ENCODE measurements at regions not wholly inside any gene's neighbourhood (a gene's known extent, or its start where the extent isn't known, plus 50 kb on each side); places are given as distances from the start of the nearest gene placed in this dataset.
"Not testable (repeated sequence)": the region's sequence is repeated elsewhere in the genome, so short reads cannot be mapped to it uniquely, and the experiment has no call there.

- 100% methylated on average over 2 of the region's 2 CpGs for WGBS
- H3K4me3 ChIP-seq (ENCODE audit: low read length), result no peak overlapping the region
- H3K9ac ChIP-seq (ENCODE audit: low read depth, low read length), result no peak overlapping the region
- no peaks in the 10 kb centered on the region for H3K36me3 ChIP-seq (ENCODE audit: insufficient read depth, low read length)
- H3K4me1 ChIP-seq (ENCODE audit: insufficient read depth, low read length), result no peaks in the 10 kb centered on the region; the same call in 1 of the 2 replicates
- H3K27me3 ChIP-seq (ENCODE audit: insufficient read depth, low read length), result no peaks in the 10 kb centered on the region
- H3K9me3 ChIP-seq (ENCODE audit: insufficient read depth, low read depth, low read length), result no peaks in the 10 kb centered on the region
- H3K27ac ChIP-seq (ENCODE audit: low read depth, low read length), result no peak overlapping the region
Observed at GRCh38 chr18:41870191-41870590, 84.8 kb upstream of the PIK3C3 start.

DNA sequence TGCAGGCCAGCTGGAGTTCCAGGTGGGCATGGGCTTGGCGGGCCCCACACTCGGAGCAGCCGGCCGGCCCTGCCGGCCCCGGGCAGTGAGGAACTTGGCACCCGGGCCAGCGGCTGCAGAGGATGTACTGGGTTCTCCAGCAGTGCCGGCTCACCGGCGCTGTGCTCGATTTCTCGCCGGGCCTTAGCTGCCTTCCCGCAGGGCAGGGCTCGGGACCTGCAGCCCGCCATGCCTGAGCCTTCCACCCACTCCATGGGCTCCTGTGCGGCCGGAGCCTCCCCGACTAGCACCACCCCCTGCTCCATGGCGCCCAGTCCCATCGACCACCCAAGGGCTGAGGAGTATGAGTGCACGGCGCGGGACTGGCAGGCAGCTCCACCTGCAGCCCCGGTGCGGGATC lies 89.2 kb upstream of the PIK3C3 start:
- H3K4me3 ChIP-seq (ENCODE audit: low read length); H3K27me3 ChIP-seq (ENCODE audit: insufficient read depth, low read length); H3K9ac ChIP-seq (ENCODE audit: low read depth, low read length); H3K27ac ChIP-seq (ENCODE audit: low read depth, low read length); H3K36me3 ChIP-seq (ENCODE audit: insufficient read depth, low read length); H3K9me3 ChIP-seq (ENCODE audit: insufficient read depth, low read depth, low read length): not testable (repeated sequence)
- peaks cover 11% of the 10 kb centered on the region for H3K4me1 ChIP-seq (ENCODE audit: insufficient read depth, low read length)
- 92% methylated on average over 27 of the region's 27 CpGs for WGBS

DNA sequence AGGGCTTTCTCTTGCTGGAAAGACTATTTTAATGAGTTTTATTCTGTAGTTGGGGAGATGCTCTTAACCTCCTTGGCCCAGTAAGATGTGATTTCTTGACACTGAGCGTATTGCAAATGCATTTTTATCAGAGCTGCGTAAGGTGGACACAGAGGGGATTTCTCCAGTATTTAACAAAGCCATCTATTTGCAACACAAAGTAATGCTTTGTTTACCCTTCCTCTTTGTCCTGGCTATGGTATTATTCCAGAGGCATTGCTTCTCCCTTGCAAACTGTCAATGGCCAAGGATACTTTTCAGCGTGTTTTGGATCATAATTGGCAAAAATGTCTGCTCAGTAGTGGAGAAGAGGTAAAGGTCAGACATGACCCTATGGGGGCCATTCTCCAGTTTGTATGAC lies 90.8 kb upstream of the PIK3C3 start:
- Histone ChIP-seq H3K4me3 (ENCODE audit: low read length) (no peak overlapping the region), H3K27ac (ENCODE audit: low read depth, low read length) (no peak overlapping the region), H3K9me3 (ENCODE audit: insufficient read depth, low read depth, low read length) (no peaks in the 10 kb centered on the region), H3K4me1 (ENCODE audit: insufficient read depth, low read length) (peaks cover 11% of the 10 kb centered on the region), H3K36me3 (ENCODE audit: insufficient read depth, low read length) (no peaks in the 10 kb centered on the region), H3K9ac (ENCODE audit: low read depth, low read length) (no peak overlapping the region), H3K27me3 (ENCODE audit: insufficient read depth, low read length) (no peaks in the 10 kb centered on the region)
- 82% methylated on average over 3 of the region's 3 CpGs for WGBS

- H3K27me3 ChIP-seq (ENCODE audit: insufficient read depth, low read length), result no peaks in the 10 kb centered on the region
- H3K9ac ChIP-seq (ENCODE audit: low read depth, low read length), result no peak overlapping the region
- no peaks in the 10 kb centered on the region for H3K9me3 ChIP-seq (ENCODE audit: insufficient read depth, low read depth, low read length)
- H3K27ac ChIP-seq (ENCODE audit: low read depth, low read length), result no peak overlapping the region
- H3K4me1 ChIP-seq (ENCODE audit: insufficient read depth, low read length), result peaks cover 11% of the 10 kb centered on the region
- H3K4me3 ChIP-seq (ENCODE audit: low read length), result no peak overlapping the region
- H3K36me3 ChIP-seq (ENCODE audit: insufficient read depth, low read length), result no peaks in the 10 kb centered on the region
Observed at GRCh38 chr18:41862921-41863320, 92.1 kb upstream of the PIK3C3 start.

- WGBS, result 81% methylated on average over 2 of the region's 2 CpGs
Observed at GRCh38 chr18:41860987-41861386, 94.0 kb upstream of the PIK3C3 start.

GRCh38 chr18:41858761-41859555 lies 96.1 kb upstream of the PIK3C3 start:
- Histone ChIP-seq H3K9ac (ENCODE audit: low read depth, low read length) (no peak overlapping the region), H3K4me3 (ENCODE audit: low read length) (no peak overlapping the region), H3K27me3 (ENCODE audit: insufficient read depth, low read length) (no peaks in the 10 kb centered on the region), H3K27ac (ENCODE audit: low read depth, low read length) (no peak overlapping the region), H3K4me1 (ENCODE audit: insufficient read depth, low read length) (peaks cover 9% of the 10 kb centered on the region), H3K9me3 (ENCODE audit: insufficient read depth, low read depth, low read length) (no peaks in the 10 kb centered on the region), H3K36me3 (ENCODE audit: insufficient read depth, low read length) (no peaks in the 10 kb centered on the region)
- WGBS, result 86% methylated on average over 2 of the region's 2 CpGs

More at GRCh38 chr18:41860987-41861386, 94.0 kb upstream of the PIK3C3 start:
- peaks cover 11% of the 10 kb centered on the region for H3K4me1 ChIP-seq (ENCODE audit: insufficient read depth, low read length)
- no peaks in the 10 kb centered on the region for H3K9me3 ChIP-seq (ENCODE audit: insufficient read depth, low read depth, low read length)
- H3K36me3 ChIP-seq (ENCODE audit: insufficient read depth, low read length), result no peaks in the 10 kb centered on the region
- no peaks in the 10 kb centered on the region for H3K27me3 ChIP-seq (ENCODE audit: insufficient read depth, low read length)
- no peak overlapping the region for H3K9ac ChIP-seq (ENCODE audit: low read depth, low read length)
- no peak overlapping the region for H3K27ac ChIP-seq (ENCODE audit: low read depth, low read length)
- no peak overlapping the region for H3K4me3 ChIP-seq (ENCODE audit: low read length)

GRCh38 chr18:41853280-41853679 lies 101.8 kb upstream of the PIK3C3 start:
- Histone ChIP-seq H3K27ac (ENCODE audit: low read depth, low read length) (peak overlapping the region; percentile 5; the same call in 1 of the 2 replicates), H3K27me3 (ENCODE audit: insufficient read depth, low read length) (no peaks in the 10 kb centered on the region), H3K9me3 (ENCODE audit: insufficient read depth, low read depth, low read length) (no peaks in the 10 kb centered on the region), H3K4me3 (ENCODE audit: low read length) (no peak overlapping the region), H3K36me3 (ENCODE audit: insufficient read depth, low read length) (no peaks in the 10 kb centered on the region), H3K4me1 (ENCODE audit: insufficient read depth, low read length) (peaks cover 22% of the 10 kb centered on the region), H3K9ac (ENCODE audit: low read depth, low read length) (no peak overlapping the region)
- WGBS, result 0% methylated on average over 1 of the region's 1 CpG

- Histone ChIP-seq H3K27ac (ENCODE audit: low read depth, low read length) (no peak overlapping the region), H3K4me3 (ENCODE audit: low read length) (no peak overlapping the region), H3K9ac (ENCODE audit: low read depth, low read length) (no peak overlapping the region), H3K4me1 (ENCODE audit: insufficient read depth, low read length) (peaks cover 23% of the 10 kb centered on the region), H3K27me3 (ENCODE audit: insufficient read depth, low read length) (no peaks in the 10 kb centered on the region), H3K9me3 (ENCODE audit: insufficient read depth, low read depth, low read length) (no peaks in the 10 kb centered on the region), H3K36me3 (ENCODE audit: insufficient read depth, low read length) (no peaks in the 10 kb centered on the region)
- WGBS, result 89% methylated on average over 2 of the region's 2 CpGs
Observed at GRCh38 chr18:41850781-41851180, 104.3 kb upstream of the PIK3C3 start.

DNA sequence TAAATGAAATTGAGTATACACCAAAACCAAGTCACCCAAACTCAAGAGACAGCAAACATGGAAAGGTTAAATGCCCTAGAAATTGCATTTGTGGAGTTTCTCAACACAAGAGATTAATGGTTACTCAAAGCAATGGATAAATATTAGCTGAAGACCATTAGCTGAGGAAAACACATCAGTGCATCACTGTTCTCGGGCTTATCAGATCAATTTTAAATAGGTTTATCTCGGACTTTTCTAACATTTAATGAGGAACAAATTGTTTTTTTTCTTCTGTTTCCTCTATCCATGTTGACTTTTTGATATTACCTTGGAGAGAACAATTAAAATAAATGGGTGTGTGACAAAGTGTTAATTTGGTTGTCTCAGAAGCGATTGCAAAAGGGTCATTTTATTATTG lies 105.4 kb upstream of the PIK3C3 start:
- H3K9me3 ChIP-seq (ENCODE audit: insufficient read depth, low read depth, low read length), result no peaks in the 10 kb centered on the region
- no peak overlapping the region for H3K27ac ChIP-seq (ENCODE audit: low read depth, low read length)
- no peak overlapping the region for H3K9ac ChIP-seq (ENCODE audit: low read depth, low read length)
- H3K4me1 ChIP-seq (ENCODE audit: insufficient read depth, low read length), result peaks cover 30% of the 10 kb centered on the region
- 92% methylated on average over 2 of the region's 3 CpGs for WGBS
- no peaks in the 10 kb centered on the region for H3K36me3 ChIP-seq (ENCODE audit: insufficient read depth, low read length)
- H3K27me3 ChIP-seq (ENCODE audit: insufficient read depth, low read length), result no peaks in the 10 kb centered on the region
- no peak overlapping the region for H3K4me3 ChIP-seq (ENCODE audit: low read length)

- Histone ChIP-seq H3K27ac (ENCODE audit: low read depth, low read length) (no peak overlapping the region), H3K9me3 (ENCODE audit: insufficient read depth, low read depth, low read length) (no peaks in the 10 kb centered on the region), H3K9ac (ENCODE audit: low read depth, low read length) (no peak overlapping the region), H3K36me3 (ENCODE audit: insufficient read depth, low read length) (no peaks in the 10 kb centered on the region), H3K4me3 (ENCODE audit: low read length) (no peak overlapping the region), H3K27me3 (ENCODE audit: insufficient read depth, low read length) (no peaks in the 10 kb centered on the region), H3K4me1 (ENCODE audit: insufficient read depth, low read length) (peaks cover 14% of the 10 kb centered on the region)
- 65% methylated on average over 3 of the region's 4 CpGs for WGBS
Observed at GRCh38 chr18:41845563-41845962, 109.5 kb upstream of the PIK3C3 start.

- H3K36me3 ChIP-seq (ENCODE audit: insufficient read depth, low read length), result no peaks in the 10 kb centered on the region
- H3K4me1 ChIP-seq (ENCODE audit: insufficient read depth, low read length), result peaks cover 14% of the 10 kb centered on the region; the same call in 1 of the 2 replicates
- H3K27ac ChIP-seq (ENCODE audit: low read depth, low read length), result no peak overlapping the region
- WGBS, result 99% methylated on average over 3 of the region's 3 CpGs
- H3K27me3 ChIP-seq (ENCODE audit: insufficient read depth, low read length), result no peaks in the 10 kb centered on the region
- no peaks in the 10 kb centered on the region for H3K9me3 ChIP-seq (ENCODE audit: insufficient read depth, low read depth, low read length)
- H3K9ac ChIP-seq (ENCODE audit: low read depth, low read length), result no peak overlapping the region
- no peak overlapping the region for H3K4me3 ChIP-seq (ENCODE audit: low read length)
Observed at GRCh38 chr18:41842886-41843285, 112.1 kb upstream of the PIK3C3 start.
